ENCODE measurements at regions not wholly inside any gene's neighbourhood (a gene's known extent, or its start where the extent isn't known, plus 50 kb on each side); places are given as distances from the start of the nearest gene placed in this dataset.

DNA sequence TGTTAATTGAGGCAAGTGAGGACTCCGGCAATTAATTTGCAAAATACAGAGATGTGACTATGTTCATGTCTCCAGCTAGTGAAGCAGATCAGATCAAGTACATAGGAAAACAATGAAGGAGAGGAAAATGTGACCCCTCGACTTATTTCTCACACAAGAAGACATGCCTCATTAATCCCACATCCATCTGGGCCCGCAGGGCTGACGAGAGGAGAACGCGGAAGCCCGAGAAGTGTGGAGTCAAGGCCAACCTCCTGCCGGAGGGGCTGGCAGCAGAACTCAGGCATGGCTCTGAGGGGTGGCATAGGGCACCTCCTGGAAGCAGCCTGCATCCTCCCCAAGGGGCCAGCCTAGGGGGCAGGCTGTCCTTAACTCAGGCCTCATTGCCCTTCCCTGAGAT lies 54.4 kb downstream of the ZNF503 start:
- DNase-seq (ENCODE audit: low spot score), result no peak
- TF ChIP-seq CTCF (IDR thresholded peaks at IDR 0.05; ENCODE audit: unreplicated experiment), result no peak
- Mint-ChIP-seq H3K4me1 (ENCODE audit: unreplicated experiment) (no peaks in the 10 kb centered on the region), H3K27me3 (ENCODE audit: unreplicated experiment) (no peaks in the 10 kb centered on the region), H3K27ac (ENCODE audit: unreplicated experiment) (no peak overlapping the region), H3K36me3 (ENCODE audit: low read depth, unreplicated experiment) (no peaks in the 10 kb centered on the region), H3K4me3 (ENCODE audit: unreplicated experiment) (no peak overlapping the region), H3K9me3 (ENCODE audit: unreplicated experiment) (no peaks in the 10 kb centered on the region)

GRCh38 chr10:75345738-75346137 lies 55.8 kb downstream of the ZNF503 start:
- Mint-ChIP-seq H3K27me3 (ENCODE audit: unreplicated experiment) (no peaks in the 10 kb centered on the region), H3K4me3 (ENCODE audit: unreplicated experiment) (no peak overlapping the region), H3K9me3 (ENCODE audit: unreplicated experiment) (no peaks in the 10 kb centered on the region), H3K4me1 (ENCODE audit: unreplicated experiment) (no peaks in the 10 kb centered on the region), H3K27ac (ENCODE audit: unreplicated experiment) (no peak overlapping the region), H3K36me3 (ENCODE audit: low read depth, unreplicated experiment) (no peaks in the 10 kb centered on the region)
- DNase-seq (ENCODE audit: low spot score), result no peak
- no peak for TF ChIP-seq CTCF (IDR thresholded peaks at IDR 0.05; ENCODE audit: unreplicated experiment)

GRCh38 chr10:75344170-75344569 lies 57.4 kb downstream of the ZNF503 start:
- TF ChIP-seq CTCF (IDR thresholded peaks at IDR 0.05; ENCODE audit: unreplicated experiment), result no peak
- Mint-ChIP-seq H3K27ac (ENCODE audit: unreplicated experiment) (no peak overlapping the region), H3K27me3 (ENCODE audit: unreplicated experiment) (peaks cover under 1% of the 10 kb centered on the region), H3K4me3 (ENCODE audit: unreplicated experiment) (no peak overlapping the region), H3K36me3 (ENCODE audit: low read depth, unreplicated experiment) (no peaks in the 10 kb centered on the region), H3K4me1 (ENCODE audit: unreplicated experiment) (no peaks in the 10 kb centered on the region), H3K9me3 (ENCODE audit: unreplicated experiment) (no peaks in the 10 kb centered on the region)
- DNase-seq (ENCODE audit: low spot score), result no peak

DNA sequence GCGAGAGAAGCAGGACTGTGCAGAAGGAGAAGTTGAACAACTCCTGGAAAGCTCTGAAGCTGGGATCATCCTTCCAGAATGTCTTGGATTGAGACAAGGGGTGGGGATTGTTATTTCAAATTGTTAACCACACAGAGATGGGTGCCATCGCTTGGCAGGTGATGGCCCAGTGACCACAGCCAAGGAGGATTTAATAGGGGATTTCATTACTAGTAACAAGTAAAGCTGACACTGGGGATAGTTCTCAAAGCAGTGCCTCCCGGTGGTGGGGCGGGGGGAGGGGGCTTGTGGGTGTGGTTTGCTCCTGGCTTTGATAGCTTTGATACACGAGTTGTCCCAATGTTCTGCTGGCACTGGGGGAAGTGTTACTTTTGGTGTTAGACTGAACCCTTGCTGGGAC lies 59.2 kb downstream of the ZNF503 start:
- H3K36me3 Mint-ChIP-seq (ENCODE audit: low read depth, unreplicated experiment), result no peaks in the 10 kb centered on the region
- H3K9me3 Mint-ChIP-seq (ENCODE audit: unreplicated experiment), result no peaks in the 10 kb centered on the region
- H3K4me1 Mint-ChIP-seq (ENCODE audit: unreplicated experiment), result no peaks in the 10 kb centered on the region
- peaks cover 2% of the 10 kb centered on the region for H3K27me3 Mint-ChIP-seq (ENCODE audit: unreplicated experiment)
- no peak for DNase-seq (ENCODE audit: low spot score)
- H3K4me3 Mint-ChIP-seq (ENCODE audit: unreplicated experiment), result no peak overlapping the region
- TF ChIP-seq CTCF (IDR thresholded peaks at IDR 0.05; ENCODE audit: unreplicated experiment), result no peak
- no peak overlapping the region for H3K27ac Mint-ChIP-seq (ENCODE audit: unreplicated experiment)

GRCh38 chr10:75335983-75336382 lies 65.6 kb downstream of the ZNF503 start:
- H3K9me3 Mint-ChIP-seq (ENCODE audit: unreplicated experiment), result peaks cover 6% of the 10 kb centered on the region
- no peaks in the 10 kb centered on the region for H3K36me3 Mint-ChIP-seq (ENCODE audit: low read depth, unreplicated experiment)
- peaks cover 2% of the 10 kb centered on the region for H3K27me3 Mint-ChIP-seq (ENCODE audit: unreplicated experiment)
- H3K27ac Mint-ChIP-seq (ENCODE audit: unreplicated experiment), result no peak overlapping the region
- no peak overlapping the region for H3K4me3 Mint-ChIP-seq (ENCODE audit: unreplicated experiment)
- TF ChIP-seq CTCF (IDR thresholded peaks at IDR 0.05; ENCODE audit: unreplicated experiment), result no peak
- H3K4me1 Mint-ChIP-seq (ENCODE audit: unreplicated experiment), result no peaks in the 10 kb centered on the region
- DNase-seq (ENCODE audit: low spot score), result no peak
